ENCODE measurements at regions not wholly inside any gene's neighbourhood (a gene's known extent, or its start where the extent isn't known, plus 50 kb on each side); places are given as distances from the start of the nearest gene placed in this dataset.
"Not testable (repeated sequence)": the region's sequence is repeated elsewhere in the genome, so short reads cannot be mapped to it uniquely, and the experiment has no call there.

- Histone ChIP-seq H3K9me2 (replicated peaks; ENCODE audit: control insufficient read depth, low read length) (no peaks in the 10 kb centered on the region), H3K36me3 (ENCODE audit: control insufficient read depth, low read length) (no peaks in the 10 kb centered on the region), H3K4me3 (ENCODE audit: low read length) (no peak overlapping the region), H3K9me3 (ENCODE audit: control insufficient read depth, insufficient read depth, low read length) (no peaks in the 10 kb centered on the region), H3F3A (ENCODE audit: control insufficient read depth, insufficient read depth) (no peaks in the 10 kb centered on the region), H4K20me1 (ENCODE audit: control insufficient read depth, insufficient read depth, low read depth, low read length) (no peaks in the 10 kb centered on the region), H3K27ac (ENCODE audit: low read depth, low read length) (no peak overlapping the region), H3K27me3 (ENCODE audit: control insufficient read depth, low read length) (no peaks in the 10 kb centered on the region), H3K4me2 (ENCODE audit: low read length) (no peak overlapping the region), H3K4me1 (ENCODE audit: control insufficient read depth, low read length) (no peaks in the 10 kb centered on the region), H3K79me2 (ENCODE audit: control insufficient read depth, low read length) (no peaks in the 10 kb centered on the region)
- TF ChIP-seq CTCF (IDR thresholded peaks at IDR 0.05; ENCODE audit: low read depth, low read length, poor library complexity, severe bottlenecking) (no peak), EZH2phosphoT487 (IDR thresholded peaks at IDR 0.05; ENCODE audit: borderline replicate concordance, low read length) (no peak)
Observed at GRCh38 chr16:86232496-86232895, 277.8 kb upstream of the FOXF1 start.

- H3K9me2 ChIP-seq (replicated peaks; ENCODE audit: control insufficient read depth, low read length); H3K27ac ChIP-seq (ENCODE audit: low read depth, low read length); H3K36me3 ChIP-seq (ENCODE audit: control insufficient read depth, low read length); H3K4me2 ChIP-seq (ENCODE audit: low read length); H3K27me3 ChIP-seq (ENCODE audit: control insufficient read depth, low read length); H3K4me3 ChIP-seq (ENCODE audit: low read length); H3K9me3 ChIP-seq (ENCODE audit: control insufficient read depth, insufficient read depth, low read length); H3K4me1 ChIP-seq (ENCODE audit: control insufficient read depth, low read length); H3K79me2 ChIP-seq (ENCODE audit: control insufficient read depth, low read length); H3F3A ChIP-seq (ENCODE audit: control insufficient read depth, insufficient read depth); H4K20me1 ChIP-seq (ENCODE audit: control insufficient read depth, insufficient read depth, low read depth, low read length): not testable (repeated sequence)
Observed at GRCh38 chr16:86233506-86233905, 276.8 kb upstream of the FOXF1 start.

- no peaks in the 10 kb centered on the region for H3K9me2 ChIP-seq (replicated peaks; ENCODE audit: control insufficient read depth, low read length)
- no peaks in the 10 kb centered on the region for H3K79me2 ChIP-seq (ENCODE audit: control insufficient read depth, low read length)
- no peak overlapping the region for H3K4me2 ChIP-seq (ENCODE audit: low read length)
- no peak overlapping the region for H3K4me3 ChIP-seq (ENCODE audit: low read length)
- H3K9me3 ChIP-seq (ENCODE audit: control insufficient read depth, insufficient read depth, low read length) = no peaks in the 10 kb centered on the region
- H3K4me1 ChIP-seq (ENCODE audit: control insufficient read depth, low read length) = no peaks in the 10 kb centered on the region
- no peaks in the 10 kb centered on the region for H3K36me3 ChIP-seq (ENCODE audit: control insufficient read depth, low read length)
- no peaks in the 10 kb centered on the region for H3K27me3 ChIP-seq (ENCODE audit: control insufficient read depth, low read length)
- H4K20me1 ChIP-seq (ENCODE audit: control insufficient read depth, insufficient read depth, low read depth, low read length) = no peaks in the 10 kb centered on the region
- H3K27ac ChIP-seq (ENCODE audit: low read depth, low read length) = no peak overlapping the region
- H3F3A ChIP-seq (ENCODE audit: control insufficient read depth, insufficient read depth) = no peaks in the 10 kb centered on the region
- no peak for TF ChIP-seq EZH2phosphoT487 (IDR thresholded peaks at IDR 0.05; ENCODE audit: borderline replicate concordance, low read length)
- no peak for TF ChIP-seq CTCF (IDR thresholded peaks at IDR 0.05; ENCODE audit: low read depth, low read length, poor library complexity, severe bottlenecking)
Observed at GRCh38 chr16:86239381-86239780, 270.9 kb upstream of the FOXF1 start.

GRCh38 chr16:86240716-86241363, 269.5 kb upstream of the FOXF1 start:
- Histone ChIP-seq H4K20me1 (ENCODE audit: control insufficient read depth, insufficient read depth, low read depth, low read length) (no peaks in the 10 kb centered on the region), H3K9me2 (replicated peaks; ENCODE audit: control insufficient read depth, low read length) (no peaks in the 10 kb centered on the region), H3K79me2 (ENCODE audit: control insufficient read depth, low read length) (no peaks in the 10 kb centered on the region), H3K27ac (ENCODE audit: low read depth, low read length) (no peak overlapping the region), H3K4me1 (ENCODE audit: control insufficient read depth, low read length) (no peaks in the 10 kb centered on the region), H3K4me2 (ENCODE audit: low read length) (no peak overlapping the region), H3K27me3 (ENCODE audit: control insufficient read depth, low read length) (no peaks in the 10 kb centered on the region), H3K4me3 (ENCODE audit: low read length) (no peak overlapping the region), H3K36me3 (ENCODE audit: control insufficient read depth, low read length) (no peaks in the 10 kb centered on the region), H3K9me3 (ENCODE audit: control insufficient read depth, insufficient read depth, low read length) (no peaks in the 10 kb centered on the region), H3F3A (ENCODE audit: control insufficient read depth, insufficient read depth) (no peaks in the 10 kb centered on the region)
- TF ChIP-seq CTCF (IDR thresholded peaks at IDR 0.05; ENCODE audit: low read depth, low read length, poor library complexity, severe bottlenecking) (no peak), EZH2phosphoT487 (IDR thresholded peaks at IDR 0.05; ENCODE audit: borderline replicate concordance, low read length) (no peak)

Measured in DOHH2 (cell line).